ENCODE measurements at regions not wholly inside any gene's neighbourhood (a gene's known extent, or its start where the extent isn't known, plus 50 kb on each side); places are given as distances from the start of the nearest gene placed in this dataset.

DNA sequence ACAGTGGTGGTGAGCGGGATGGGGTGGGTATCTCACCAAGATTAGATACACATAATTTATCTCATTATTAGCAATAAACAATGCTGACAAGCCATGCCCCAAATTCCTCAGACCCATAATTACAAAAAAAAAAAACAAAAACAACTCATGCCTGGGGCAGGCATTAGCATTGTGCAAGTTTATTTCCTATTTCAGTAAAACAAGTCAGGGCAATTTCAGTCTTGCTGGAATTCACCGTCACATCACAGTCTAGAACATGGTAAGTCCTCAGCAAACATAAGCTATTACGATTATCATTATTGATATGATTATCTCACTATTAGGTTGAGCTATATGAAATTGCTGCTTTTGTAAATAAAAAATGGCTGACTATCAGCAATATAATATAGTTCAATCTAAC lies 57.5 kb upstream of the GNAQ start:
- TF ChIP-seq, protein P1, sequence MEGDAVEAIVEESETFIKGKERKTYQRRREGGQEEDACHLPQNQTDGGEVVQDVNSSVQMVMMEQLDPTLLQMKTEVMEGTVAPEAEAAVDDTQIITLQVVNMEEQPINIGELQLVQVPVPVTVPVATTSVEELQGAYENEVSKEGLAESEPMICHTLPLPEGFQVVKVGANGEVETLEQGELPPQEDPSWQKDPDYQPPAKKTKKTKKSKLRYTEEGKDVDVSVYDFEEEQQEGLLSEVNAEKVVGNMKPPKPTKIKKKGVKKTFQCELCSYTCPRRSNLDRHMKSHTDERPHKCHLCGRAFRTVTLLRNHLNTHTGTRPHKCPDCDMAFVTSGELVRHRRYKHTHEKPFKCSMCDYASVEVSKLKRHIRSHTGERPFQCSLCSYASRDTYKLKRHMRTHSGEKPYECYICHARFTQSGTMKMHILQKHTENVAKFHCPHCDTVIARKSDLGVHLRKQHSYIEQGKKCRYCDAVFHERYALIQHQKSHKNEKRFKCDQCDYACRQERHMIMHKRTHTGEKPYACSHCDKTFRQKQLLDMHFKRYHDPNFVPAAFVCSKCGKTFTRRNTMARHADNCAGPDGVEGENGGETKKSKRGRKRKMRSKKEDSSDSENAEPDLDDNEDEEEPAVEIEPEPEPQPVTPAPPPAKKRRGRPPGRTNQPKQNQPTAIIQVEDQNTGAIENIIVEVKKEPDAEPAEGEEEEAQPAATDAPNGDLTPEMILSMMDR (IDR thresholded peaks at IDR 0.05), result no peak
- TF ChIP-seq POLR2A (IDR thresholded peaks at IDR 0.05), result no peak

All from lower leg skin (tissue), 3 donors.